Ishikawa (cell line): ENCODE measurements at regions not wholly inside any gene's neighbourhood (a gene's known extent, or its start where the extent isn't known, plus 50 kb on each side); places are given as distances from the start of the nearest gene placed in this dataset.

Experiments used
- CEBPB ChIP-seq: IDR thresholded peaks from 2 replicates; pipeline ENCODE4 v1.6.1; 2012
- CREB1 ChIP-seq: IDR thresholded peaks from 2 replicates; pipeline ENCODE4 v1.6.1; 2012; ENCODE audit warnings: low read depth
- EP300 ChIP-seq: IDR thresholded peaks from 2 replicates; pipeline ENCODE4 v1.6.1; 2012; ENCODE audit warnings: borderline replicate concordance
- RAD21 ChIP-seq: IDR thresholded peaks from 2 replicates; pipeline ENCODE4 v1.6.1; 2012; ENCODE audit warnings: low read depth
- TAF1 ChIP-seq: IDR thresholded peaks from 2 replicates; pipeline ENCODE4 v1.6.1; 2012; ENCODE audit warnings: low read depth, mild to moderate bottlenecking
- TCF12 ChIP-seq: IDR thresholded peaks from 2 replicates; pipeline ENCODE4 v1.6.1; 2012; ENCODE audit warnings: low read depth
- TF ChIP-seq, protein P1 (sequence below): IDR thresholded peaks from 2 replicates; pipeline ENCODE4 v1.6.1; 2012; ENCODE audit warnings: low read depth, mild to moderate bottlenecking
- TF ChIP-seq, protein P2 (sequence below): IDR thresholded peaks from 2 replicates; pipeline ENCODE4 v1.6.1; 2012
- TF ChIP-seq, protein P3 (sequence below): IDR thresholded peaks from 2 replicates; pipeline ENCODE4 v1.6.1; 2012

DNA sequence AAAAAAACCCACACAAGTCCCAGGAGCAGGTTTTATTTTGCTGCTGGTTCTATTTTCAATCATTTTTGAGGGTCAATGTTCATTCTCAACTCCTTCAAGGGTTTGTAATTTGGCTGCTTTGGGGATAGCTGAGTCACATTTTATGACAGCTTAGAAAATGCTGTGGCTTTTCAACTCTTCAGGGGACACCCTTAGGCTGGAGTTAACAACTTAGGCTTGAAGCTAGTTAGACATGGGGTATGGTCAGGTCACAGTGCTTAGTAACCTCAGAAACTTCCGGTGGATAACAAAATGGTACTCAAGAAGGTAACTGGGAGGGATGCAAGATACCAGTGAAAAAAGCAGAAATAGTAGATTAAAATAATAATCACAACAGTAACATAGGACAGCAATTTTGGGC, 308.8 kb downstream of the HHIPL2 start:
- TF ChIP-seq, protein P1, sequence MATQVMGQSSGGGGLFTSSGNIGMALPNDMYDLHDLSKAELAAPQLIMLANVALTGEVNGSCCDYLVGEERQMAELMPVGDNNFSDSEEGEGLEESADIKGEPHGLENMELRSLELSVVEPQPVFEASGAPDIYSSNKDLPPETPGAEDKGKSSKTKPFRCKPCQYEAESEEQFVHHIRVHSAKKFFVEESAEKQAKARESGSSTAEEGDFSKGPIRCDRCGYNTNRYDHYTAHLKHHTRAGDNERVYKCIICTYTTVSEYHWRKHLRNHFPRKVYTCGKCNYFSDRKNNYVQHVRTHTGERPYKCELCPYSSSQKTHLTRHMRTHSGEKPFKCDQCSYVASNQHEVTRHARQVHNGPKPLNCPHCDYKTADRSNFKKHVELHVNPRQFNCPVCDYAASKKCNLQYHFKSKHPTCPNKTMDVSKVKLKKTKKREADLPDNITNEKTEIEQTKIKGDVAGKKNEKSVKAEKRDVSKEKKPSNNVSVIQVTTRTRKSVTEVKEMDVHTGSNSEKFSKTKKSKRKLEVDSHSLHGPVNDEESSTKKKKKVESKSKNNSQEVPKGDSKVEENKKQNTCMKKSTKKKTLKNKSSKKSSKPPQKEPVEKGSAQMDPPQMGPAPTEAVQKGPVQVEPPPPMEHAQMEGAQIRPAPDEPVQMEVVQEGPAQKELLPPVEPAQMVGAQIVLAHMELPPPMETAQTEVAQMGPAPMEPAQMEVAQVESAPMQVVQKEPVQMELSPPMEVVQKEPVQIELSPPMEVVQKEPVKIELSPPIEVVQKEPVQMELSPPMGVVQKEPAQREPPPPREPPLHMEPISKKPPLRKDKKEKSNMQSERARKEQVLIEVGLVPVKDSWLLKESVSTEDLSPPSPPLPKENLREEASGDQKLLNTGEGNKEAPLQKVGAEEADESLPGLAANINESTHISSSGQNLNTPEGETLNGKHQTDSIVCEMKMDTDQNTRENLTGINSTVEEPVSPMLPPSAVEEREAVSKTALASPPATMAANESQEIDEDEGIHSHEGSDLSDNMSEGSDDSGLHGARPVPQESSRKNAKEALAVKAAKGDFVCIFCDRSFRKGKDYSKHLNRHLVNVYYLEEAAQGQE = no peak
- TF ChIP-seq CEBPB (no peak), CREB1 (no peak), RAD21 (no peak), TAF1 (no peak), TCF12 (no peak), EP300 (no peak)
- TF ChIP-seq, protein P2, sequence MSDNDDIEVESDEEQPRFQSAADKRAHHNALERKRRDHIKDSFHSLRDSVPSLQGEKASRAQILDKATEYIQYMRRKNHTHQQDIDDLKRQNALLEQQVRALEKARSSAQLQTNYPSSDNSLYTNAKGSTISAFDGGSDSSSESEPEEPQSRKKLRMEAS = no peak
- TF ChIP-seq, protein P3, sequence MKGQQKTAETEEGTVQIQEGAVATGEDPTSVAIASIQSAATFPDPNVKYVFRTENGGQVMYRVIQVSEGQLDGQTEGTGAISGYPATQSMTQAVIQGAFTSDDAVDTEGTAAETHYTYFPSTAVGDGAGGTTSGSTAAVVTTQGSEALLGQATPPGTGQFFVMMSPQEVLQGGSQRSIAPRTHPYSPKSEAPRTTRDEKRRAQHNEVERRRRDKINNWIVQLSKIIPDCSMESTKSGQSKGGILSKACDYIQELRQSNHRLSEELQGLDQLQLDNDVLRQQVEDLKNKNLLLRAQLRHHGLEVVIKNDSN = no peak
